B cell (primary cell): ENCODE measurements at regions not wholly inside any gene's neighbourhood (a gene's known extent, or its start where the extent isn't known, plus 50 kb on each side); places are given as distances from the start of the nearest gene placed in this dataset.

Experiments used
- ATAC-seq: fragments of 200-7000 bp; cut with Tn5 transposase; one replicate; pipeline ENCODE4 v1.10.0; 2021; ENCODE audit warnings: low read depth, mild to moderate bottlenecking, moderate number of reproducible peaks, moderate library complexity
- CTCF ChIA-PET: fragments of 350-600 bp; sonication (Branson Sonifier 250); formaldehyde crosslinking; loops from one replicate; lab custom pipeline; 2021; ENCODE audit warnings: antibody characterized with exemption, inconsistent platforms; lab: Charles Lee
- POLR2A ChIA-PET: fragments of 350-600 bp; sonication (Branson Sonifier 250); formaldehyde crosslinking; loops from one replicate; lab custom pipeline; 2021; ENCODE audit warnings: antibody characterized with exemption; lab: Charles Lee
- DNase-seq: peaks from one replicate; pipeline ENCODE4 v3.0.0; 2013
- H2AFZ ChIP-seq: 2 replicates; pipeline ENCODE4 v1.6.1; 2012; ENCODE audit warnings: mild to moderate bottlenecking, low read depth, low read length; ENCODE audit not compliant: insufficient read depth, poor library complexity, severe bottlenecking
- H3K27ac ChIP-seq, 2 donors: 1 replicate in 1 of 2; 2 replicates in 1 of 2; pipeline ENCODE4 v1.5.1; 2012 to 2013; ENCODE audit warnings: low read length in 2 of 2, mild to moderate bottlenecking in 2 of 2, moderate library complexity in 1 of 2
- H3K27me3 ChIP-seq, 4 experiments: fragments of 200-600 bp in 1 of 4; sonication (generic) in 1 of 4; replicated peaks in 1 of 4; 1 replicate in 2 of 4; 2 replicates in 2 of 4; pipeline versions ENCODE4 v1.6.1 to v1.7.0; 2013 to 2016; ENCODE audit warnings: low read length in 3 of 4, mild to moderate bottlenecking in 2 of 4, mixed read lengths in 1 of 4, moderate library complexity in 1 of 4; ENCODE audit not compliant: insufficient read depth in 4 of 4, control insufficient read depth in 3 of 4; ENCODE audit errors: control extremely low read depth in 1 of 4
- H3K36me3 ChIP-seq, 2 experiments: replicated peaks in 1 of 2; 1 replicate in 1 of 2; 2 replicates in 1 of 2; pipeline versions ENCODE4 v1.6.1 to v1.7.1; 2013; ENCODE audit warnings: low read length in 1 of 2; ENCODE audit not compliant: insufficient read depth in 2 of 2, control insufficient read depth in 1 of 2; ENCODE audit errors: control extremely low read depth in 1 of 2, extremely low read depth in 1 of 2
- H3K4me1 ChIP-seq, 2 donors: fragments of 200-600 bp in 1 of 2; sonication (generic) in 1 of 2; 1 replicate in 1 of 2; 2 replicates in 1 of 2; pipeline versions ENCODE4 v1.5.1 to v1.6.1; 2013 to 2017; ENCODE audit warnings: low read length in 2 of 2; ENCODE audit not compliant: control insufficient read depth in 2 of 2, insufficient read depth in 2 of 2
- H3K4me2 ChIP-seq: replicated peaks from 2 replicates; pipeline ENCODE3; 2012; ENCODE audit warnings: mild to moderate bottlenecking, low read depth, low read length; ENCODE audit not compliant: poor library complexity, severe bottlenecking
- H3K4me3 ChIP-seq, 5 experiments: fragments of 200-600 bp in 1 of 5; sonication (generic) in 1 of 5; 1 replicate in 3 of 5; 2 replicates in 2 of 5; pipeline versions ENCODE4 v1.5.1 to v1.7.0; 2011 to 2016; ENCODE audit warnings: low read length in 4 of 5, mild to moderate bottlenecking in 4 of 5, low read depth in 2 of 5, control low read depth in 1 of 5, moderate library complexity in 1 of 5; ENCODE audit not compliant: insufficient read depth in 1 of 5; ENCODE audit errors: control extremely low read depth in 1 of 5, extremely low read depth in 1 of 5
- H3K79me2 ChIP-seq: fragments of 200-600 bp; sonication (generic); one replicate; pipeline ENCODE4 v1.6.0; 2016; ENCODE audit warnings: low read length; ENCODE audit not compliant: control insufficient read depth, insufficient read depth
- H3K9ac ChIP-seq: fragments of 200-600 bp; sonication (generic); 2 replicates; pipeline ENCODE4 v1.6.1; 2017; ENCODE audit warnings: mild to moderate bottlenecking, low read length, moderate library complexity
- H3K9me3 ChIP-seq, 3 donors: one replicate each; pipeline versions ENCODE4 v1.6.1 to v1.7.1; 2013; ENCODE audit warnings: low read length in 2 of 3; ENCODE audit not compliant: control insufficient read depth in 2 of 3, insufficient read depth in 1 of 3; ENCODE audit errors: control extremely low read depth in 1 of 3
- H4K20me1 ChIP-seq: 2 replicates; pipeline ENCODE4 v1.6.0; 2012; ENCODE audit warnings: mild to moderate bottlenecking, low read length; ENCODE audit not compliant: insufficient read depth, control insufficient read depth, poor library complexity, severe bottlenecking
- H3K27ac Mint-ChIP-seq: one replicate; pipeline ENCODE4 v1.8.0; 2021; ENCODE audit warnings: mixed read lengths
- H3K27me3 Mint-ChIP-seq: one replicate; pipeline ENCODE4 v1.8.0; 2021; ENCODE audit warnings: mixed read lengths
- H3K4me1 Mint-ChIP-seq: one replicate; pipeline ENCODE4 v1.8.0; 2021; ENCODE audit warnings: mixed read lengths
- H3K4me3 Mint-ChIP-seq: one replicate; pipeline ENCODE4 v1.8.0; 2021; ENCODE audit warnings: mixed read lengths
- H3K9me3 Mint-ChIP-seq: one replicate; pipeline ENCODE4 v1.8.0; 2022; ENCODE audit warnings: mixed read lengths; ENCODE audit not compliant: insufficient read depth
- CTCF ChIP-seq: fragments of 200-600 bp; IDR thresholded peaks from one replicate; pipeline ENCODE4 v1.8.0; 2022; ENCODE audit warnings: antibody characterized with exemption, mild to moderate bottlenecking
- EZH2 ChIP-seq: IDR thresholded peaks from 2 replicates; pipeline ENCODE4 v1.6.1; 2012; ENCODE audit warnings: borderline replicate concordance, low read depth, mild to moderate bottlenecking, moderate library complexity, low read length; ENCODE audit not compliant: insufficient read depth, poor library complexity, severe bottlenecking
- WGBS: methylation state at CpG from one replicate; pipeline ENCODE4 v1.1.5; 2013; ENCODE audit warnings: missing lambda C conversion rate; ENCODE audit not compliant: insufficient coverage; 5-methylcytosine and 5-hydroxymethylcytosine counted together
- intact Hi-C: fragments of 100-400 bp; cut with micrococcal nuclease; formaldehyde crosslinking; loops from one replicate; pipeline ENCODE4 v1.10.0; 2022

GRCh38 chr13:38617936-38618335 lies 68.9 kb upstream of the FREM2 start:
- H2AFZ ChIP-seq, result no peak overlapping the region
- ATAC-seq, result no peak
- H3K27ac Mint-ChIP-seq, result no peak overlapping the region

GRCh38 chr13:38618336-38618735 lies 68.5 kb upstream of the FREM2 start:
- Histone ChIP-seq H2AFZ (no peak overlapping the region), H3K36me3 (no peaks in the 10 kb centered on the region), H3K9me3 (no peaks in the 10 kb centered on the region), H3K4me2 (no peak overlapping the region), H3K27ac (no peak overlapping the region), H3K27me3 (no peaks in the 10 kb centered on the region), H3K4me3 (no peak overlapping the region), H4K20me1 (no peaks in the 10 kb centered on the region), H3K9ac (no peak overlapping the region), H3K79me2 (no peaks in the 10 kb centered on the region), H3K4me1 (no peaks in the 10 kb centered on the region)
- ATAC-seq (no peak), DNase-seq (no peak)
- WGBS, result no CpG with 5 or more reads among the region's 3 CpGs
- Mint-ChIP-seq H3K27ac (no peak overlapping the region), H3K9me3 (no peaks in the 10 kb centered on the region), H3K4me1 (no peaks in the 10 kb centered on the region), H3K27me3 (no peaks in the 10 kb centered on the region), H3K4me3 (no peak overlapping the region)
- TF ChIP-seq CTCF (no peak), EZH2 (no peak)
- ChIA-PET CTCF (no interaction called here), POLR2A (no interaction called here)
- intact Hi-C loops, result no loop called here

More at GRCh38 chr13:38617936-38618335, 68.9 kb upstream of the FREM2 start:
- H3K4me2 ChIP-seq, result no peak overlapping the region
- ChIA-PET POLR2A (no interaction called here), CTCF (no interaction called here)
- no CpG with 5 or more reads among the region's 1 CpG for WGBS
- H3K9ac ChIP-seq, result no peak overlapping the region
- H3K4me3 Mint-ChIP-seq, result no peak overlapping the region
- intact Hi-C loops, result no loop called here
- H3K4me1 ChIP-seq, result no peaks in the 10 kb centered on the region
- no peak overlapping the region for H3K27ac ChIP-seq
- H3K79me2 ChIP-seq, result no peaks in the 10 kb centered on the region
- no peaks in the 10 kb centered on the region for H3K27me3 ChIP-seq
- TF ChIP-seq CTCF (no peak), EZH2 (no peak)
- H4K20me1 ChIP-seq, result no peaks in the 10 kb centered on the region
- no peaks in the 10 kb centered on the region for H3K4me1 Mint-ChIP-seq
- no peaks in the 10 kb centered on the region for H3K36me3 ChIP-seq
- no peaks in the 10 kb centered on the region for H3K9me3 ChIP-seq
- H3K4me3 ChIP-seq, result no peak overlapping the region
- H3K27me3 Mint-ChIP-seq, result no peaks in the 10 kb centered on the region
- no peaks in the 10 kb centered on the region for H3K9me3 Mint-ChIP-seq
- no peak for DNase-seq
